ENCODE measurements at regions not wholly inside any gene's neighbourhood (a gene's known extent, or its start where the extent isn't known, plus 50 kb on each side); places are given as distances from the start of the nearest gene placed in this dataset.

GRCh38 chr18:78722929-78723710 is 256.5 kb upstream of the SALL3 start:
- no peak for FAIRE-seq
- ChIA-PET CTCF (ENCODE audit: low intra/inter-chr PET ratio, low total read pairs) (no interaction called here), POLR2A (no interaction called here)
- Histone ChIP-seq H3K9me3 (ENCODE audit: low read length) (no peaks in the 10 kb centered on the region), H4K20me1 (ENCODE audit: insufficient read depth, low read length) (no peaks in the 10 kb centered on the region), H3K4me3 (replicated peaks in 1 of 3; ENCODE audit: insufficient read depth in 1 of 3, low read depth in 2 of 3, low read length in 3 of 3) (no peak overlapping the region), H3K79me2 (ENCODE audit: insufficient read depth, low read length) (no peaks in the 10 kb centered on the region), H3K27me3 (ENCODE audit: control insufficient read depth in 1 of 2, insufficient read depth in 2 of 2, low read length in 2 of 2) (peaks cover 5 to 58% of the 10 kb centered on the region in 2 experiments; a peak in 4 of 5 replicates), H3K27ac (ENCODE audit: extremely low read length, insufficient read depth, low read length) (no peak overlapping the region), H3K9ac (ENCODE audit: insufficient read depth, low read depth, low read length) (no peak overlapping the region), H2AFZ (ENCODE audit: low read length) (no peak overlapping the region), H3K36me3 (replicated peaks in 1 of 2; ENCODE audit: control insufficient read depth in 1 of 2, insufficient read depth in 2 of 2, low read length in 2 of 2) (no peaks in the 10 kb centered on the region), H3K4me1 (ENCODE audit: insufficient read depth, low read length) (no peaks in the 10 kb centered on the region), H3K4me2 (ENCODE audit: low read depth, low read length) (no peak overlapping the region)
- in situ Hi-C loops (cut with HindIII; ENCODE audit: extremely low pct_ligation_motif_present, low pct_unique_long_range_greater_than_20kb): no loop called here
- WGBS (ENCODE audit: low lambda C conversion rate): 13% methylated on average over 20 of the region's 20 CpGs
- no peak for DNase-seq (ENCODE audit: low spot score)
- BruUV-seq (replicated peaks): no TSS peak
- ATAC-seq: no peak
- intact Hi-C loops (cut with micrococcal nuclease; ENCODE audit: unreplicated experiment): no loop called here
- TF ChIP-seq TRAFD1 (CRISPR knock-in tag; IDR thresholded peaks at IDR 0.05; ENCODE audit: borderline replicate concordance) (no peak), FOXO4 (CRISPR knock-in tag; conservative IDR thresholded peaks at IDR 0.05) (no peak), REXO4 (CRISPR knock-in tag; IDR thresholded peaks at IDR 0.05; ENCODE audit: borderline replicate concordance) (no peak), SP140L (CRISPR knock-in tag; IDR thresholded peaks at IDR 0.05; ENCODE audit: borderline replicate concordance) (no peak), MBD4 (IDR thresholded peaks at IDR 0.05; ENCODE audit: borderline replicate concordance, low read length) (no peak), AGO1 (IDR thresholded peaks at IDR 0.05; ENCODE audit: low read depth, low read length, poor library complexity, severe bottlenecking) (no peak)

Data from HepG2 (cell line).